ENCODE measurements at regions not wholly inside any gene's neighbourhood (a gene's known extent, or its start where the extent isn't known, plus 50 kb on each side); places are given as distances from the start of the nearest gene placed in this dataset.
A peak's percentile ranks its signal among the peaks of the same experiment; 100 is the strongest.

DNA sequence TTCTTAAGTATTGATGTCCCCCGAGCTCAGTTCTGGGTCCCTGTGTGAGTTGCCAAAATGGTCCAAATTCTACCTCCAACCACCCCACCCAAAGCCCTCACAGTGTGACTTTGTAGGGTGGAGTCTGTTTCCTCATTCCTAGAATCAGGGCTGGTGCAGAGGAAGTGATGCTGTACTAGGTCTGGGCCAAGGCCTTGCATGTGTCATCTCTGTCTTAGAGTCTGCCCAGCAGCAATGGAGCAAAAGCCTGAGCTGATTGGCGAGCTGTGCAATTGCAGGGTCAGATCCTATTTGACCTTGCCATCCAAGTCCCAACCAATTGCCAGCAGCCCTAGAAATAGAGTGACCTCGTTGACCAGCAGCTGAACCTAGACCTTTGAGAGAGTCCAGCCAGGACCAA is 97.0 kb upstream of the ANKRD10 start:
- Histone ChIP-seq H3K9me3 (ENCODE audit: control insufficient read depth, insufficient read depth, low read length) (no peaks in the 10 kb centered on the region), H3K27ac (ENCODE audit: low read depth, low read length) (no peak overlapping the region), H3K4me1 (ENCODE audit: control insufficient read depth, insufficient read depth, low read length) (no peaks in the 10 kb centered on the region), H3K4me3 (ENCODE audit: low read depth, low read length) (no peak overlapping the region), H3K27me3 (ENCODE audit: control insufficient read depth, insufficient read depth, low read length) (no peaks in the 10 kb centered on the region), H3K36me3 (ENCODE audit: control insufficient read depth, insufficient read depth, low read length) (no peaks in the 10 kb centered on the region)
- 75% methylated on average over 2 of the region's 3 CpGs for WGBS (ENCODE audit: insufficient coverage)
- no peak for DNase-seq (ENCODE audit: low read depth in 4 of 6, low spot score in 6 of 6)

DNA sequence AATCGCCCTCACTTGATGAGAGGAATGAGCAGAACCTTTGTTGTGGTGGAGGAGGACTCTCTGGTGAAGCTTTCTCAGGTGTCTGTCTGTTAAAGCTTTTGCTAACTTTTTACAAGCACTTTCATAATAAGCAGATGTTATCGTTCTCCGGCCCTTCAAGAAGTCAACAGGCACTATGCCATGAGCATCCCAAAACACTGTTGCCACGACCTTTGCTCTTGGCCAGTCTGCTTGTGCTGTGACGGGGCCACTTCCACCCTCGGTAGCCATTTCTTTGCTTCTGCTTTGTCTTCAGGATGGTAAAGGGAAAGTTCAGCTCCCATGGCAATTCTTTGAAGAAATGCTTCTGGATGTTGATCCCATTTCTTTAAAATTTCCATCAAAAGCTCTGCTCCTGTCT is 93.5 kb upstream of the ANKRD10 start:
- DNase-seq (ENCODE audit: low read depth in 4 of 6, low spot score in 6 of 6) = no peak
- Histone ChIP-seq H3K4me3 (ENCODE audit: low read depth, low read length) (no peak overlapping the region), H3K9me3 (ENCODE audit: control insufficient read depth, insufficient read depth, low read length) (no peaks in the 10 kb centered on the region), H3K4me1 (ENCODE audit: control insufficient read depth, insufficient read depth, low read length) (peaks cover 16% of the 10 kb centered on the region), H3K27ac (ENCODE audit: low read depth, low read length) (no peak overlapping the region), H3K27me3 (ENCODE audit: control insufficient read depth, insufficient read depth, low read length) (no peaks in the 10 kb centered on the region), H3K36me3 (ENCODE audit: control insufficient read depth, insufficient read depth, low read length) (no peaks in the 10 kb centered on the region)
- 91% methylated on average over 4 of the region's 6 CpGs for WGBS (ENCODE audit: insufficient coverage)

DNA sequence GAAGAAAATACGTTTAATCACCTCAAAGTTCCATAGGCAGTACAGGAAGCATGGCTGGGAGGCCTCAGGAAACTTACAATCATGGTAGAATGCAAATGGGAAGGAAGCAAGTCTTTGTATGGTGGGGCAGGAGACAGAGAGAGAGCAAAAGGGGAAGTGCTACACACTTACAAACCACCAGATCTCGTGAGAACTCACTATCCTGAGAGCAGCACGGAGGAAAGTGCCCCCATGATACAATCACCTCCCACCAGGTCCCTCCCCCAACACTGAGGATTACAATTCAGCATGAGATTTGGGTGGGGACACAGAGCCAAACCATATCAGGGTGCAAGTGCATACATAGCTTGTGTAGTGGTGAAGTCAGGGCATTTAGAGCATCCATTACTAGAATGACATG is 92.3 kb upstream of the ANKRD10 start:
- DNase-seq (ENCODE audit: low read depth in 4 of 6, low spot score in 6 of 6) = no peak
- H3K36me3 ChIP-seq (ENCODE audit: control insufficient read depth, insufficient read depth, low read length) = no peaks in the 10 kb centered on the region
- peaks cover 16% of the 10 kb centered on the region for H3K4me1 ChIP-seq (ENCODE audit: control insufficient read depth, insufficient read depth, low read length)
- H3K27ac ChIP-seq (ENCODE audit: low read depth, low read length) = peak overlapping the region; percentile 78
- H3K27me3 ChIP-seq (ENCODE audit: control insufficient read depth, insufficient read depth, low read length) = no peaks in the 10 kb centered on the region
- no peak overlapping the region for H3K4me3 ChIP-seq (ENCODE audit: low read depth, low read length)
- no CpG with 5 or more reads among the region's 3 CpGs for WGBS (ENCODE audit: insufficient coverage)
- no peaks in the 10 kb centered on the region for H3K9me3 ChIP-seq (ENCODE audit: control insufficient read depth, insufficient read depth, low read length)

DNA sequence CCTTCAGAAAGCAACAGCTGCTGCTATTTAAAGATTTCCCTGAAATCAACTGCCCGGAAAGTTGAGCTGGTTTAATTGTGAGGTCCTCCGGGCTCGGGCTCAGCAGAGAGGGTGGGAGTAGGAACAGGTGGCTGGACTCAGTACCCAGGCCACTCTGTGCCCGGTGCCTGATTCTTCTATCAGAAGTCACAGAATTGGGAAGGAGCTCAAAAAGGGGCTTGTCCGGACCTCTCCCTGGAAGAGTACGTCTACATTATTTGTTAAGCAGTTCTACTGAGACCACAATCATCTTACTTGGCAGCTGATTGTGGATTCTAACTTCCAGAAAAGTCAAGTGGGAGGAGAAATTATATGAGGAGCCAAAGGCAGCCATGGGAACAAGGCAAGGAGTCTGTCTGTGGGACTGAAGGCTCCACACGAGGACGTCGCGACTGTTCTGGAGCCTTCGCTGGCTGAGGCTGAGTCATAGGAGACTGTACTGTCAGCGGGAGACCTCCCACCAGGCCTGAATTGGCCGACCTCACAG is 91.7 kb upstream of the ANKRD10 start:
- Histone ChIP-seq H3K27me3 (ENCODE audit: control insufficient read depth, insufficient read depth, low read length) (no peaks in the 10 kb centered on the region), H3K9me3 (ENCODE audit: control insufficient read depth, insufficient read depth, low read length) (no peaks in the 10 kb centered on the region), H3K4me1 (ENCODE audit: control insufficient read depth, insufficient read depth, low read length) (peaks cover 16% of the 10 kb centered on the region), H3K4me3 (ENCODE audit: low read depth, low read length) (no peak overlapping the region), H3K36me3 (ENCODE audit: control insufficient read depth, insufficient read depth, low read length) (no peaks in the 10 kb centered on the region), H3K27ac (ENCODE audit: low read depth, low read length) (peak overlapping the region; percentile 78)
- peak in 4 of 6 donors; percentile 3 to 74 (median 20) for DNase-seq (ENCODE audit: low read depth in 4 of 6, low spot score in 6 of 6)
- WGBS (ENCODE audit: insufficient coverage) = 26% methylated on average over 9 of the region's 13 CpGs

DNA sequence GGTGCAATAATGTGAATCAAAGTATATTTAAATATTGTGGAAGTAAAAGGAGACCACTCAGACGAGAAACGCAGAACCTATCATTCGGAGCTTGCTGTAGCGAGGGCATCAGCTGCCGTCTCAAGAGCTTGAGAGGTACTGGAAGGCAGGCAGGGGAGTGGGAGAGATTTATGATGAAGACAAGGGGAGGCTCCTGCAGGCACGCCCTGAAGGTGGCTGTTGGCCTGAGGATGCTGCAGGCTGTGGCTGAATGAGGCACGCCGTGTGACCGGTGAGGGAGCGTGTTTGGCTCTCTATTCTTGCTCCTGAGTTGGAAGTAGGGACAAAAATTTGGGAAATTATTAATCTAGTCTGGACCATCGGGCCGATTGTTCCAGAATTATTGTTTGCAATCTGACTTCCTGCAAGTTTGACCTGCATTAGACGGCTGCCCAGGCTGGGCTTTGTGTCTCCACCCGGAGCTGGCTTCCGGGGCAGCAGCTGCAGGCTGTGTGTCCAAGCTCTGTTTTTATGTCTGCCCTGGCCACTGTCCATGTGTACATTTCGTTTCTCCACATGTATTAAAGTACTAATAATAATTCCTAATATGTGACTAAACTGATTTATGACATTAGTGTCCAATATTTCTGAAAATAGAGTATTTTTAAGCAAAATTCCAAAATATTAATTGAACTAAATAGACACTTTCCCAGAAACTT is 91.1 kb upstream of the ANKRD10 start:
- WGBS (ENCODE audit: insufficient coverage) = 53% methylated on average over 15 of the region's 16 CpGs
- Histone ChIP-seq H3K9me3 (ENCODE audit: control insufficient read depth, insufficient read depth, low read length) (no peaks in the 10 kb centered on the region), H3K36me3 (ENCODE audit: control insufficient read depth, insufficient read depth, low read length) (no peaks in the 10 kb centered on the region), H3K27me3 (ENCODE audit: control insufficient read depth, insufficient read depth, low read length) (no peaks in the 10 kb centered on the region), H3K27ac (ENCODE audit: low read depth, low read length) (peak overlapping the region; percentile 78), H3K4me1 (ENCODE audit: control insufficient read depth, insufficient read depth, low read length) (peaks cover 16% of the 10 kb centered on the region), H3K4me3 (ENCODE audit: low read depth, low read length) (no peak overlapping the region)
- DNase-seq (ENCODE audit: low read depth in 4 of 6, low spot score in 6 of 6) = peak in 2 of 6 donors; percentile 3 to 57

DNA sequence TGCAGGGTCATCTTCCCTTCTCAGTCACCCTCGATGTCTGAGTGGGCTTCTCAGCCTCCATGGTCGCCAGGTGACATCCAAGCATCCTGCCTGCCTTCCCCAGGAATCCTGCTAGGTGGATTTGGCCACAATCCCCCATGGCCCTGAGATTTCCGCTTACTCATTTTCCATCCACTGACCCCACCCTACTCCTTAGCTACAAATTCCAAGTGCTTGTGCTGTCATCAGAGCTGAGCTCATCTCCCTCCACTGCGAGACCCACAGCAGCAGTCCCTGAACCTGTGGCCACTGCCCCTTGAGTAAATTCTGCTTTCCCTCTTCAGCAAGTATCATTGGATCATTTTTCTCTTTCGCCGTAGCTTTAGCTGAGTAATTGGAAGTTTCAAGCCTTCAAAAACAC is 90.5 kb upstream of the ANKRD10 start:
- no peaks in the 10 kb centered on the region for H3K9me3 ChIP-seq (ENCODE audit: control insufficient read depth, insufficient read depth, low read length)
- H3K27ac ChIP-seq (ENCODE audit: low read depth, low read length) = peak overlapping the region; percentile 78
- H3K4me1 ChIP-seq (ENCODE audit: control insufficient read depth, insufficient read depth, low read length) = peaks cover 16% of the 10 kb centered on the region
- 72% methylated on average over 4 of the region's 6 CpGs for WGBS (ENCODE audit: insufficient coverage)
- peak in 1 of 6 donors; percentile 23 for DNase-seq (ENCODE audit: low read depth in 4 of 6, low spot score in 6 of 6)
- no peaks in the 10 kb centered on the region for H3K36me3 ChIP-seq (ENCODE audit: control insufficient read depth, insufficient read depth, low read length)
- H3K27me3 ChIP-seq (ENCODE audit: control insufficient read depth, insufficient read depth, low read length) = no peaks in the 10 kb centered on the region
- no peak overlapping the region for H3K4me3 ChIP-seq (ENCODE audit: low read depth, low read length)

DNA sequence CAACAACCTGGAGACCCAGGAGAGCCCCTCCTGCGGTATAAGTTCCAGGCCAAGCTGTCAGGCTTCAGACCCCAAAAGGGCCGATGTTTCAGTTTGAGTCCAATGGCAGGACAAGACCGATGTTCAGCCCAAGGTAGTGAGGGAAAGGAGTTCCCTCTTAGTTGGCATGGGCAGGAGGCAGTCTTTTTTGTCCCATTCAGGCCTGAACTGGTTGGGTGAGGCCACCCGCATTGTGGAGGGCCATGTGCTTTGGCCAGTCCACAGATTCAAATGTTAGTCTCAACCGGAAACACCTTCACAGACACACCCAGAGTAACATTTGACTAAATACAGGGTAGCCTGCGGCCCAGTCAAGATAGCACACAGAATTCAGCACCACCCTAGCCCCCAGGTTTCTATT is 89.6 kb upstream of the ANKRD10 start:
- H3K36me3 ChIP-seq (ENCODE audit: control insufficient read depth, insufficient read depth, low read length) = no peaks in the 10 kb centered on the region
- H3K4me1 ChIP-seq (ENCODE audit: control insufficient read depth, insufficient read depth, low read length) = peaks cover 16% of the 10 kb centered on the region
- H3K4me3 ChIP-seq (ENCODE audit: low read depth, low read length) = no peak overlapping the region
- no peaks in the 10 kb centered on the region for H3K9me3 ChIP-seq (ENCODE audit: control insufficient read depth, insufficient read depth, low read length)
- 100% methylated on average over 4 of the region's 6 CpGs for WGBS (ENCODE audit: insufficient coverage)
- no peaks in the 10 kb centered on the region for H3K27me3 ChIP-seq (ENCODE audit: control insufficient read depth, insufficient read depth, low read length)
- DNase-seq (ENCODE audit: low read depth in 4 of 6, low spot score in 6 of 6) = no peak
- no peak overlapping the region for H3K27ac ChIP-seq (ENCODE audit: low read depth, low read length)

DNA sequence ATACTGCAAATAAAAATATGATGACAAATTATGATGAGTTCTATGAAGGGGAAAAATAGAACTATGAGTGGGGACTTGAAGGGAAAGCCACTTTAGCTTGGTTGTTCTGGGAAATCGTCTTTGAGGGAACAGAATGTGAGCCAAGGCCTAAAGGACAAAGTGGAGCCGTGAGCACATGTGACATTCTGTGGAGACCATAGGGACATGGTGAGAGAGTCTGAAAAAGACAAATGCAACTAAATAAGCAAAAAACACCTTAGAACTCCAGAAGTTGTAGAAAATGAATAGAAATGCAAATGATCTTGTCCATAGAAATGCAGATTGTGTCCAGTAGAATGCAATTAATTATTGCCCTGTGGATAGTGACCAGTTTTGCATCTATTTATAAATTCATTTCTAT is 86.8 kb upstream of the ANKRD10 start:
- no peak for DNase-seq (ENCODE audit: low read depth in 4 of 6, low spot score in 6 of 6)
- H3K27ac ChIP-seq (ENCODE audit: low read depth, low read length) = no peak overlapping the region
- H3K4me3 ChIP-seq (ENCODE audit: low read depth, low read length) = no peak overlapping the region
- no peaks in the 10 kb centered on the region for H3K36me3 ChIP-seq (ENCODE audit: control insufficient read depth, insufficient read depth, low read length)
- H3K4me1 ChIP-seq (ENCODE audit: control insufficient read depth, insufficient read depth, low read length) = peaks cover 14% of the 10 kb centered on the region
- WGBS (ENCODE audit: insufficient coverage) = 33% methylated on average over 1 of the region's 2 CpGs
- no peaks in the 10 kb centered on the region for H3K27me3 ChIP-seq (ENCODE audit: control insufficient read depth, insufficient read depth, low read length)
- no peaks in the 10 kb centered on the region for H3K9me3 ChIP-seq (ENCODE audit: control insufficient read depth, insufficient read depth, low read length)

DNA sequence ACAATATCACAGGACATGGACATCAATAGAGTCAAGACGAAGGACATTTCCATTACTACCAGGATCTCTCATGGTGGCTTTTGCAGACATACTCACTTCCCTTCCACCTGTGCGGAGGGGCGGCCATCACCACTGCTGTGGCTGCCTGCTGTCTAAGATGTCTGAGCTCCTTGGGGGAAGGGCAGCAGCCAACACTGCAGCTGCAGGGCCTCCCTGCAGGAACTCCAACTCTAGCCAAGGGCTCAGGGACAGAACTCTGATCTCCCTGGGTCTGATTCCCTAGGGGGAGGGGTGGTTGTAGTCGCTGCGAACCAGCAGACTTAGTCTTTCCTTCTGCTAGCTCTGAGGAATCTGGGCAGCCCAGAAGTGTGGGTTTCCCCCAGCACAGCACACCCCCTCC is 78.9 kb upstream of the ANKRD10 start:
- no peaks in the 10 kb centered on the region for H3K4me1 ChIP-seq (ENCODE audit: control insufficient read depth, insufficient read depth, low read length)
- 66% methylated on average over 3 of the region's 5 CpGs for WGBS (ENCODE audit: insufficient coverage)
- no peak for DNase-seq (ENCODE audit: low read depth in 4 of 6, low spot score in 6 of 6)
- no peaks in the 10 kb centered on the region for H3K27me3 ChIP-seq (ENCODE audit: control insufficient read depth, insufficient read depth, low read length)
- H3K36me3 ChIP-seq (ENCODE audit: control insufficient read depth, insufficient read depth, low read length) = peaks cover 3% of the 10 kb centered on the region
- H3K4me3 ChIP-seq (ENCODE audit: low read depth, low read length) = no peak overlapping the region
- no peaks in the 10 kb centered on the region for H3K9me3 ChIP-seq (ENCODE audit: control insufficient read depth, insufficient read depth, low read length)
- no peak overlapping the region for H3K27ac ChIP-seq (ENCODE audit: low read depth, low read length)

DNA sequence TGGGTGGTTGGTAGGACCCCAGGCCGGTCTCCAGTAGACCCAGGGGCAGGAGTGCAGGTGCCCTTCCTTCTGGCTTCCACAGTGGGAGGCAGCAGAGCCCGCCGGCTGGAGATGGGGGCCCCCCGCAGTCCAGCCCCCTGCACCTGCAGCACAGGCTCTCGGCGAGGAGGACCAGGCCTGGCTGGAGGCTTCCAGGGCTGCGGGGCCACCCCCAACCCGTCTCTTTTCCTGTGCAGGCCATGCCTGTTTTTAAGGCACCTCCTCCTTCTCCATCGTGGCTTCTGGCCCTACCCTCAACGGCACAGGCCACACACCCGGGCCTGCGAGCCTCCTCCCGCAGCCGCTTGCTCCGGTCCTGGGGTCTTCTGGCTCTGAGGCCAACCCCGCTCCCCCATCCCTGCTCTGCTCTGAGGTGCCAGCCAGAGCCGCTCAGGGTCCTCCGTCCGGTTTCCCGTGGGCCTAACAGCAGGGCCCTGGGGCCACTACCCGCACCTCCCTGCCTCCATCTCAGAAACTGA is 77.2 kb upstream of the ANKRD10 start:
- peaks cover 3% of the 10 kb centered on the region for H3K36me3 ChIP-seq (ENCODE audit: control insufficient read depth, insufficient read depth, low read length)
- no peaks in the 10 kb centered on the region for H3K27me3 ChIP-seq (ENCODE audit: control insufficient read depth, insufficient read depth, low read length)
- no peak overlapping the region for H3K4me3 ChIP-seq (ENCODE audit: low read depth, low read length)
- no peak for DNase-seq (ENCODE audit: low read depth in 4 of 6, low spot score in 6 of 6)
- H3K4me1 ChIP-seq (ENCODE audit: control insufficient read depth, insufficient read depth, low read length) = no peaks in the 10 kb centered on the region
- no peaks in the 10 kb centered on the region for H3K9me3 ChIP-seq (ENCODE audit: control insufficient read depth, insufficient read depth, low read length)
- no peak overlapping the region for H3K27ac ChIP-seq (ENCODE audit: low read depth, low read length)
- 93% methylated on average over 21 of the region's 21 CpGs for WGBS (ENCODE audit: insufficient coverage)
